Stimulated activated memory B cell treated with anti-CD40 and anti-IgM and Interleukin-4, amounts not matched to agents 10 μg/mL and 1 μg/mL and 100 μg/mL, for 72 hours (primary cell): ENCODE measurements at regions not wholly inside any gene's neighbourhood (a gene's known extent, or its start where the extent isn't known, plus 50 kb on each side); places are given as distances from the start of the nearest gene placed in this dataset.
"Not testable (repeated sequence)": the region's sequence is repeated elsewhere in the genome, so short reads cannot be mapped to it uniquely, and the experiment has no call there.

Experiments used
- ATAC-seq: fragments of 150-1000 bp; cut with Tn5 transposase; 2 replicates; pipeline ENCODE4 v1.10.0; 2021
- H3K27ac Mint-ChIP-seq: one replicate; pipeline ENCODE4 v1.8.0; 2022; ENCODE audit warnings: mild to moderate bottlenecking, mixed read lengths
- H3K27me3 Mint-ChIP-seq: one replicate; pipeline ENCODE4 v1.8.0; 2022; ENCODE audit warnings: mixed read lengths
- H3K36me3 Mint-ChIP-seq: one replicate; pipeline ENCODE4 v1.8.0; 2022; ENCODE audit warnings: mixed read lengths
- H3K4me1 Mint-ChIP-seq: one replicate; pipeline ENCODE4 v1.8.0; 2022; ENCODE audit warnings: mixed read lengths
- H3K4me3 Mint-ChIP-seq: one replicate; pipeline ENCODE4 v1.8.0; 2022; ENCODE audit warnings: mild to moderate bottlenecking, moderate library complexity, mixed read lengths
- H3K9me3 Mint-ChIP-seq: one replicate; pipeline ENCODE4 v1.8.0; 2022; ENCODE audit warnings: mixed read lengths

DNA sequence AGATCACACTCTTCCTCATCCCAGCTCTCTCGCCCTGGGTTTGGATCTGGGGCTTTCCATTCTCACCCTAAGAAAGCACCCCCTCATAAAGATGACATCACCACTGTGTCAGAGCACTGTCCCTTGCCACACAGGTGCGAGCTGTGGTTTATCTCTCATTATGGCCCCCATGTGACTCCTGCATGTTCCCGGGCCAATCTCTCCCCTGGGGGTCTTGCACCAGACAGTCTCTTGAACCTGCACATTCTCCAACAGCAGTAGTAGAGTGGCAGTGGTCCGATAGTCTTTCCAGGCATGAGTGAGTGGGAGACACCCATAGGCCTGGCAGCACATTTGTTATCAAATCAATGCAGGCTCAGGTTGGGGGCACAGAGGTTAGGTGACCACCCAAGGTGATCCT lies 130.5 kb downstream of the HRH4 start:
- no peak for ATAC-seq
- Mint-ChIP-seq H3K27ac (no peak overlapping the region), H3K36me3 (no peaks in the 10 kb centered on the region), H3K4me1 (no peaks in the 10 kb centered on the region), H3K9me3 (no peaks in the 10 kb centered on the region), H3K27me3 (no peaks in the 10 kb centered on the region), H3K4me3 (no peak overlapping the region)

DNA sequence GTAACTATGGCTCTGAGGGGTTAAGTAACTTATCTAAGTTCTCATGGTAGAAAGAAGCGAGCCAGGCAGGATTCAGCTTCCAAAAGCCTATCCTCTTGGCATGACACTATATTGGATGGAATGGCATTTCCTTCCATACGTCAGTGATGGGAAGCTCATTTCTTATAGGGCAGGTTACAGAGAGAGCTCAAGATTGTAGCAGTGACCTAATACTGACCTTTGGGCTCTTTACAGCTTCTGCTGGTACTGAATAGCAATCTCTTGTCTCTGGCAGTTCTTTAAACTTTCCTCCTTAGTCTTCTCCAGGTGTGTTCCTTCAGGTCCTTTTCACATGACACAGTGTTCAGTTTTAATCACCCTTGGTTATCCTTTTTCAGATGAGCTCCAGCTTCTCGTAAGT lies 133.0 kb downstream of the HRH4 start:
- Mint-ChIP-seq H3K4me3 (no peak overlapping the region), H3K27me3 (no peaks in the 10 kb centered on the region), H3K4me1 (no peaks in the 10 kb centered on the region), H3K9me3 (no peaks in the 10 kb centered on the region), H3K27ac (no peak overlapping the region), H3K36me3 (no peaks in the 10 kb centered on the region)
- no peak for ATAC-seq

DNA sequence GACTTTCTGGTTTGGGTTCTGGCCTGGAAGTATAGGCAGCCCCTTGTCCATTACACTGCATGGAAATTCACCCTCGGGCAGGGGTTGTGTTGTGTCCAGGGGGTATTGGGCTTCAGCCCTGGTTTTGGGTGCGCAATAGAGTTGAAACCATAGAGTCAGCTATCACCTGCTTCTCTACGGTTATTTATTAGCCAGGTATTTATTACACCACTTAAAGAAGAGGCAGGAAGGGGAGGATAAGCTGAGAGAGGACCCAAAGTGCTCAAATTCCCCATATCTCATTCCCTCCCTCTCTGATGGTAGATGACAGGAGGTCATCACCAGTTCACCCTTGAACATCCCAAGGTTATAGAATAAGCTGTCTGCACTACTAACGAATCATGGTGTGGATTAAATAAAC lies 133.4 kb downstream of the HRH4 start:
- Mint-ChIP-seq H3K36me3 (no peaks in the 10 kb centered on the region), H3K27ac (no peak overlapping the region), H3K9me3 (no peaks in the 10 kb centered on the region), H3K4me1 (no peaks in the 10 kb centered on the region), H3K4me3 (no peak overlapping the region), H3K27me3 (peaks cover 1% of the 10 kb centered on the region)
- ATAC-seq = no peak

DNA sequence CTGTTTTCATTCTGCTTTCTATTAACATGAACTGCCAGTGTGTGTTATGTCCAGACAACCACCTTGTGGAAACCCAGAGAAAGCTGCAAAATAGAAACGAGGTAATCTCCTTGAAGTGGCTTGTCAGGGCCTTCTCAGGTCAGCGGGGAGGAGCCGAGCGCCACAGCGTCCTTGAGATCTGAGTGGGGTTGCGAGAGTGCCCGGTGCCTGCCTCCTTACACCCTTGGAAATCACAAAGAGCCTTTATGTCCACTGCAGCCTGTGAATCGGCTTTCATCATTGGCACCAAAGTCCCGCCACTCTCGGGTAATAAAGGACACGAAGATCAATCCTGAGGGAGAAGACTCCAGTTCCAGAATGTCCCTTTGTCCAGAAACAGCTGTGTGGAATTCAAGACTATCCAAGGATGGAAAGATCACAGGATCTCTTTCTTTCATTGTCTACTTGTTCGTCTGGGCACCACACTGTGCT lies 135.2 kb downstream of the HRH4 start:
- no peak for ATAC-seq
- Mint-ChIP-seq H3K4me1 (no peaks in the 10 kb centered on the region), H3K36me3 (no peaks in the 10 kb centered on the region), H3K9me3 (no peaks in the 10 kb centered on the region), H3K27ac (no peak overlapping the region), H3K27me3 (peaks cover 13% of the 10 kb centered on the region), H3K4me3 (no peak overlapping the region)

- Mint-ChIP-seq H3K4me1 (no peaks in the 10 kb centered on the region), H3K36me3 (no peaks in the 10 kb centered on the region), H3K9me3 (no peaks in the 10 kb centered on the region), H3K27me3 (peaks cover 22% of the 10 kb centered on the region), H3K4me3 (no peak overlapping the region), H3K27ac (no peak overlapping the region)
- no peak for ATAC-seq
Observed at GRCh38 chr18:24600076-24600654, 139.7 kb downstream of the HRH4 start.

GRCh38 chr18:24601585-24601984 lies 141.1 kb downstream of the HRH4 start:
- Mint-ChIP-seq H3K4me1 (no peaks in the 10 kb centered on the region), H3K36me3 (no peaks in the 10 kb centered on the region), H3K9me3 (no peaks in the 10 kb centered on the region), H3K27ac (no peak overlapping the region), H3K4me3 (no peak overlapping the region), H3K27me3 (peaks cover 22% of the 10 kb centered on the region)
- ATAC-seq = no peak

DNA sequence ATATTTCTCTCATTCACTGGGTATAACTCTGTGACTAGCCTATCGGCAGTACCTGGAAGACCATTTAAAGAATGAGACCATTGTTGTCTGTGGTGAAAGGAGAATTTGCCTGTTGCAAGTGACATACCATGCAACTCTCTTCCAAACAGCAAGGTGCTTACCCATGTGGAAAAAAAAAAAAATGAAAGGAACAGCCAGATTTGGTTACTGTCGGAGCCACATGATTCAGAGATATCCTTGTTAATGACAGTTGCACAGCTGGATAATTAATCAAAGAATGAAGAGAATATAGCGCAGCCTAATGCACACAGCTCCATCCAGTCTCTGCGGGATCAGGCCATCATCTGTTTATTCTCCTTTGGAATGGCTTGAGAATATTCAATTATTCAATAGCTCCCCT lies 141.8 kb downstream of the HRH4 start:
- no peaks in the 10 kb centered on the region for H3K4me1 Mint-ChIP-seq
- ATAC-seq = no peak
- no peak overlapping the region for H3K27ac Mint-ChIP-seq
- H3K9me3 Mint-ChIP-seq = no peaks in the 10 kb centered on the region
- peaks cover 22% of the 10 kb centered on the region for H3K27me3 Mint-ChIP-seq
- no peaks in the 10 kb centered on the region for H3K36me3 Mint-ChIP-seq
- H3K4me3 Mint-ChIP-seq = no peak overlapping the region

GRCh38 chr18:24603151-24603550 lies 142.7 kb downstream of the HRH4 start:
- Mint-ChIP-seq H3K4me3 (no peak overlapping the region), H3K4me1 (no peaks in the 10 kb centered on the region), H3K27ac (no peak overlapping the region), H3K36me3 (no peaks in the 10 kb centered on the region), H3K27me3 (peaks cover 22% of the 10 kb centered on the region), H3K9me3 (no peaks in the 10 kb centered on the region)
- no peak for ATAC-seq

- no peaks in the 10 kb centered on the region for H3K9me3 Mint-ChIP-seq
- no peak for ATAC-seq
- no peak overlapping the region for H3K27ac Mint-ChIP-seq
- H3K36me3 Mint-ChIP-seq = no peaks in the 10 kb centered on the region
- no peaks in the 10 kb centered on the region for H3K4me1 Mint-ChIP-seq
- no peak overlapping the region for H3K4me3 Mint-ChIP-seq
- H3K27me3 Mint-ChIP-seq = peaks cover 11% of the 10 kb centered on the region
Observed at GRCh38 chr18:24605444-24605843, 145.0 kb downstream of the HRH4 start.

- no peaks in the 10 kb centered on the region for H3K27me3 Mint-ChIP-seq
- H3K4me3 Mint-ChIP-seq = no peak overlapping the region
- ATAC-seq = no peak
- H3K4me1 Mint-ChIP-seq = no peaks in the 10 kb centered on the region
- no peaks in the 10 kb centered on the region for H3K9me3 Mint-ChIP-seq
- H3K27ac Mint-ChIP-seq = no peak overlapping the region
- H3K36me3 Mint-ChIP-seq = no peaks in the 10 kb centered on the region
Observed at GRCh38 chr18:24609254-24609653, 148.8 kb downstream of the HRH4 start.

GRCh38 chr18:24611075-24611474 lies 150.6 kb downstream of the HRH4 start:
- Mint-ChIP-seq H3K9me3 (no peaks in the 10 kb centered on the region), H3K27me3 (no peaks in the 10 kb centered on the region), H3K27ac (no peak overlapping the region), H3K4me3 (no peak overlapping the region), H3K4me1 (no peaks in the 10 kb centered on the region), H3K36me3 (no peaks in the 10 kb centered on the region)
- no peak for ATAC-seq

DNA sequence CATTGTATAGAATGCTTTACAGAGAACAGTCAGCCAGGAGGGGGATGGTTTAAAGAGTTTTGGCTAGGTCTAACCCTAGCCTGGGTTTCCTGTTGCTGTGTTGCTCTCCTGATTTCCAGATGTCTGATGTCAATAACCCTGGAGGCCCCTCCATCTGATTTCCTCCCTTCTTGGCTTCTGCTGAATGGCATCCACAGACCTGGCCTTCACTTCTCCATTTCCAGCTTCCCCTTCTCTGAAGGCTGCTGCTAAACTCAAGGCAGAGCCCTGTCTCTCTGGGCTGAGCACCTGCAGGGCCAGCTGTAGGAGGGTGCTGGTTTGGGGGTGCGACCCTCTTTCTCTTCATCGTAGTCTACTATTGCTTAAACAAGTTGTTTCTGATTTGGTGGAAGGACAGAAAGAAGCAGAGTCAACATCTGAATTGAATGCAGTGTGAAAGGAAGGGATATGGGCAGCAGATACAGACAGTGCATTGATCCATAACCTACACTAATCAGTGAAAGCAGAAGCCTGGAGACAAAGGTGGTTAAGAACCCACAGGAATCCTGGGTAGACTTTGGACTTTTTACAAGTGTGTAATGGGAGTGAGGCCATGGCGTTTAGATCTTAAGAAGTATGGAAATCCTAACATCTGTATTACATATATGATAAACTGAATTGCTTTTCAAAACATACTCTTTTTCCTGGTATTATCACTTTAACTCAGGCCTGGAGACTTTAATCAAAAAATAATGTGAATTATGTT lies 153.6 kb downstream of the HRH4 start:
- H3K27ac Mint-ChIP-seq = no peak overlapping the region
- no peaks in the 10 kb centered on the region for H3K4me1 Mint-ChIP-seq
- H3K9me3 Mint-ChIP-seq = no peaks in the 10 kb centered on the region
- no peak overlapping the region for H3K4me3 Mint-ChIP-seq
- no peaks in the 10 kb centered on the region for H3K36me3 Mint-ChIP-seq
- no peaks in the 10 kb centered on the region for H3K27me3 Mint-ChIP-seq
- ATAC-seq = no peak

GRCh38 chr18:24616653-24617052 lies 156.2 kb downstream of the HRH4 start:
- no peaks in the 10 kb centered on the region for H3K9me3 Mint-ChIP-seq
- H3K27ac Mint-ChIP-seq = no peak overlapping the region
- no peaks in the 10 kb centered on the region for H3K27me3 Mint-ChIP-seq
- no peaks in the 10 kb centered on the region for H3K36me3 Mint-ChIP-seq
- no peak for ATAC-seq
- H3K4me1 Mint-ChIP-seq = no peaks in the 10 kb centered on the region
- H3K4me3 Mint-ChIP-seq = no peak overlapping the region

DNA sequence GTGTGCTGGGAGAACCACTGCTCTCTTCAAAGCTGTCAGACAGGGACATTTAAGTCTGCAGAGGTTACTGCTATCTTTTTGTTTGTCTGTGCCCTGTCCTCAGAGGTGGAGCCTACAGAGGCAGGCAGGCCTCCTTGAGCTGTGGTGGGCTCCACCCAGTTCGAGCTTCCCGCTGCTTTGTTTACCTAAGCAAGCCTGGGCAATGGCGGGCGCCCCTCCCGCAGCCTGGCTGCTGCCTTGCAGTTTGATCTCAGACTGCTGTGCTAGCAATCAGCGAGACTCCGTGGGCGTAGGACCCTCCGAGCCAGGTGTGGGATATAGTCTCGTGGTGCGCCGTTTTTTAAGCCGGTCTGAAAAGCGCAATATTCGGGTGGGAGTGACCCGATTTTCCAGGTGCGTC lies 164.0 kb downstream of the HRH4 start:
- not testable (repeated sequence) for H3K27ac Mint-ChIP-seq, ATAC-seq, H3K27me3 Mint-ChIP-seq, H3K9me3 Mint-ChIP-seq, H3K4me1 Mint-ChIP-seq, H3K36me3 Mint-ChIP-seq, H3K4me3 Mint-ChIP-seq

DNA sequence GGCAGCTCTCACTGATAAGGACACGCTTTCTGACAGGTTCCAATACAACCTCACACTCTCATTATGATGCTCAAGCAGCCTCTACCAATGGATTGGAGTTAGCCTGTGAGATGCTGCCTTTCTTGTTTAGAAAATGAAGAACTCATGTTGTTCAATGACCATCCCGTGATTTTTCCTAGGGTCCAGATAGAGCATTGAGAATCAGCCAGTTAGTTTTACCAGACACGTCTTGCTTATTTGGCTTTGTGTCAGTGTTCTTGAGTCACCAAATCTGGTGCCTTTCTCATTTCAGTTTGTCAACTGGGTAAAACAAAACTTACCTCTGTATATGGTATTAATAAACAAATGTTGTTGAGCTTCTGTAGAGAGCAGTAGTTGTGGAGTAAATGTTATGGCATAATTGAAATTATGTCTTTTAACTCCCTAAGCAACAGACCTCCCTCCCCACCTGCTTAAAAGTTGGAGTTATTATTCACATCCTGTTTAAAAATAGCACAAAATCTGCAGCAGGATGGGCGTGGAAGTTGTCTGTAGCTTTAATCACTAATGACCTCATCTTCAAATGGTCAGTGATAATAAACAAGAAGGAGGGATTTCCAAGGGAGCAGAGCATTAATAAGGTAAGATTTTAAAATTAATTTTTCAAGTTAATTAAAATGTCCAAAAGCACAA lies 167.3 kb downstream of the HRH4 start:
- ATAC-seq = no peak
- H3K4me3 Mint-ChIP-seq = no peak overlapping the region
- no peaks in the 10 kb centered on the region for H3K4me1 Mint-ChIP-seq
- H3K36me3 Mint-ChIP-seq = no peaks in the 10 kb centered on the region
- peaks cover 16% of the 10 kb centered on the region for H3K27me3 Mint-ChIP-seq
- no peaks in the 10 kb centered on the region for H3K9me3 Mint-ChIP-seq
- H3K27ac Mint-ChIP-seq = no peak overlapping the region

GRCh38 chr18:24628326-24628725 lies 167.9 kb downstream of the HRH4 start:
- H3K36me3 Mint-ChIP-seq = no peaks in the 10 kb centered on the region
- H3K9me3 Mint-ChIP-seq = no peaks in the 10 kb centered on the region
- peaks cover 16% of the 10 kb centered on the region for H3K27me3 Mint-ChIP-seq
- no peaks in the 10 kb centered on the region for H3K4me1 Mint-ChIP-seq
- no peak overlapping the region for H3K4me3 Mint-ChIP-seq
- no peak overlapping the region for H3K27ac Mint-ChIP-seq
- ATAC-seq = no peak
